HuH-7 (cell line): ENCODE measurements at regions not wholly inside any gene's neighbourhood (a gene's known extent, or its start where the extent isn't known, plus 50 kb on each side); places are given as distances from the start of the nearest gene placed in this dataset.

Experiments
- DNase-seq: peaks from one replicate; pipeline ENCODE4 v3.0.0; 2011; ENCODE audit warnings: low spot score

DNA sequence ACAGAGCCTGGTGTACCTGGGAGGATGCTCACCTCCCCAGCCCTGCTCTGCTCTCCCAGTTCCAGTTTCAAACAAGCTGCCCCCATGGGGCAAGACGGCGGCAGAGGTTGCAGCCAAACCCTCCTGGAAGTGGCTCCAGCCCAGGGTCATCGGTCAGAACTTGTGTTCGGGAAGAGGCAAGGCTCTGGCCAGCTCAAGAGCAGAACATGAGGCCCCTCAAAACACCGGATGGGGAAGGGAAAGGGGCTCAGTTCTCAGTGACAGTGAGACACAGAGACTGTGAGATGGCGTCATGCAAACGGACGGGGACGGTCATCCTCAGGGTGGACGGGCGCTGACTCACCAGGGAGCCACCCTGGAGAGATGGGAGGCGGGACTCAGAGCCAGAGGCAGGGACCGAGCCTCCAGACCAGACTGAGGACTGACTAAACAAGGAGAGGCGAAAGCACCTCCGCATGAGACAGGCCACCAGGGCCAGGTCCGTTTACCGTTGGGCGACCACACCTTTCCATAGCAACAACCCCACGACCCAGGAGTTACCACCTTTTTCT lies 63.9 kb upstream of the GALNT9 start:
- DNase-seq: no peak

DNA sequence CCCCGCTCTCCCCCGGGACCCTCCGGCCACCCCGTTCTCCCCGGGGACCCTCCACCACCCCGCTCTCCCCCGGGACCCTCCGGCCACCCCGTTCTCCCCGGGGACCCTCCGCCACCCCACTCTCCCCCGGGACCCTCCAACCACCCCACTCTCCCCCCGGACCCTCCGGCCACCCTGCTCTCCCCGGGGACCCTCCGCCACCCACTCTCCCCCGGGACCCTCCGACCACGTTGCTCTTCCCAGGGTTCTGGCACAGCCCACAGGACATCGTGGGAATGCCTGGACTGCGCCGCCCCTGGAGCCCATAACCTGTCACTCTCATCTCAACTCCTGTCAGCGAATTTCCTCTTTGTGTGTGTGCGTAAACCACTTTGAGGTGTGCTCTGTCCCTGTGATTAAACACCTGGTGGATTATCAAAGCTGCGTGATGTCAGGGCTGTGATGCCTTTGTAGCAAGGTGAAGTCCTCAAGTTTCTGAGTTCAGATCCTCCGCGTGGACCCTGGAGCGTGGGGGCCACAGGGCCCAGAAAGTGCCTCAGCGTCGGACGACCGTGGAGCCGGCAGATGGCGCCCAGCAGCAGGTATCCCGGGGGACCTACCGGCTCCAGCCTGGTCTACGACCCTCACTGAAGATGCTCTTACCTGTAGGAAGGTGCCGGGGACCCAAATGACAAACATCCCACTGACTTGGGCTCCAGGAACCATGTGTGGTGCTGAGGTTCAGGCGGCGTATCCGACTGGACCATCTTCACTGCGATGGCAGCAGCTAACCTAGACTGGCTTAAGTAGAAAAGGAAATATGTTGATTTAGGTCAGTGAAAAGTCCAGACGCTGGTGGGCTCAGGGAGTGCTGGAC lies 63.2 kb upstream of the GALNT9 start:
- no peak for DNase-seq

DNA sequence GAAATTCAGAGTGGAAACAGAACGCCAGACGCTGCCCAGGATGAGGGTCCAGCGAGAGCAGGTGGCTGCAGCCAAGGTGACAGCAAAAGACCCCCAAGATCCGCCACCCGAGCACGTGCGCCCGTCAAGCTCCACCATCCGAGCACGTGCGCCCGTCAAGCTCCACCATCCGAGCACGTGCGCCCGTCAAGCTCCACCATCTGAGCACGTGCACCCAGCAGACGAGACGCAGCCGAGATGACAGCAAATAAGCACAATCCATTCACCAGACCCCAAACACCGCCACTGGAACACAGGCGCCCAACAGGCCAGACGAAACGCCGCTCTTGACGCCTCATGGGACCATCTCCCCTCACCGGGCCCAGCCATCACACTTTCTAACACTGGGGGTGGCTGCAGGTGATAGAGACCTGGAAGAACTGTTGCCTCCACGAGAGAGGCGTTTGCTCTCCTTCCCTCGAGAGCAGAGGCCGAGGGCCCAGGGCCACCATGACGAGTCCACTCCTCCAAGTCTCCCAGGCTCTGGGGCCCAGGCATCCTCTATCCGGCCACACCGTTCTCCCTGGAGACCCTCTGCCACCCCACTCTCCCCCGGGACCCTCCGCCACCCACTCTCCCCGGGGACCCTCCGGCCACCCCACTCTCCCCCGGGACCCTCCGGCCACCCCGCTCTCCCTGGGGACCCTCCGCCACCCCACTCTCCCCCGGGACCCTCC lies 62.1 kb upstream of the GALNT9 start:
- DNase-seq: no peak

DNA sequence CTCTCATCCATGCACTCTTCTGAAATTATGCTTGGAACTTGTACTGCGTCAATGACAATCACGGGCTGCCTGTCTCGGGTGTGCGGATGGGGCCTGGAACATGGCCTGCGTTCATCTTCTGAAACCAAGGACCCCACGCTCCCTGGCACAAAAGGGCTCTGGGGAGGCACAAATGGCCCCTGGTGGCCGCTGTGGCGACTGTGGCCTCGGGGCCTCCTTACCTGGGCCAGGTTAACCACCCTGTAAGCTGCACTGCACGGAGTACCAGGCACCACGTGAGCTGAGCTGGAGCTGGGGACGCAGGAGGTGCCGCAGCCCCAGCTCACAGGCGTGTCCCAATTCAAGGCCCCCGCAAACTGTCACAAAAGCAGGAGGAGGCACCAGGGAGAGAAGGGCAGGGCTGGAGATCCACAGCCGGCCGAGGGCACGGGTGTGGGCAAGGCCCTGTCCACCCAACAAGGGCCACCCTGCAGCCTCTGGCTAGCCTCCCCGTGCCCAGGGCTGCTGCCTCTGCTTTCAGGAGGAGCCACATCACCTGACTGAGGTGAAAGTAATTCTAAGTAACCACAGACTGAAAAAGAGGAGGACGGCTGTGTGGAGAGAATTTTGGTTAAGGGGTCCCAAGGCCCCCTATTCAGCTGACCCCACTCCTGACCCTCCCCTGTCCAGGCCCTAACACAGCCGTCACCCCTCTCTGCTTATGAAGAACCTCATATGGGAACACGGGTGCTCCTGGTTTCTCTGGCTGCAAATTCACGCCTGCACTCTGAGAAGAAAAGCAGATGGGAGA lies 61.1 kb upstream of the GALNT9 start:
- no peak for DNase-seq

DNA sequence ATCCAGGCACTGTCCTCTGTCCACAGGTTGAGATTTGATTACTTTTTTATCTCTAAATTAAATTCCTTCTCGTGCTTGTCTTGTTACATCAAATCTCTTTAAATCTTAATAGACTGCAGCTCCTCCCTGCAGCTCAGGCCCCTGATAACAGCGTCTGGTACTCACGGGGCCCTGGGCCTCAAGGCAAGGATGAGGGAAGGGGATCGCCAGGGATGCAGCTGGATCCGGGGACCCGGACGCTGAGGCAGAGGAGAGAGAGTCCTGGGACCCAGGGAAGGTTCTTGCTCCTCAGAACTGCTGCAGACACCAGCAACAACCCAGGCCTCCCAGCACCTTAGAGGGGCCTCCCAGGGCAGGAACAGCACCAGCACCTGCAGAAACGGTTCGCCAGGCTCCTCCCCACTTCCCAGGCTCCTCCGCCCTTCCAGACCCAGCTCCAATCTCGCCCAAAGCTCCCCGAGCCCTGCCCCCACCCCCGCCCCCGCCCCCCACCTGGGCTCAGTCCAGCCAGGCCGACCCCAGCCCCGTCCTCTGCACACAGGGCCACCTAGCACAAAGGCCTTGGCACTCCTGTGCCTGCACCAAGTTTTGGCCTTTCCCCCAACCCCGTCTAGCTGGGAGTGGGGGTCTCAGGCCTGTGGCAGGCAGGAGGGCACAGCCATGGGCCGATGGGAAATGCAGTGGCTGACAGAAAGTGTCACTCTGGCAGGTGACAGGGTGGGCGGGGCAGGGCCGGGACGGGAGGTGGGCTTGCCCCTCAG lies 60.3 kb upstream of the GALNT9 start:
- no peak for DNase-seq

DNA sequence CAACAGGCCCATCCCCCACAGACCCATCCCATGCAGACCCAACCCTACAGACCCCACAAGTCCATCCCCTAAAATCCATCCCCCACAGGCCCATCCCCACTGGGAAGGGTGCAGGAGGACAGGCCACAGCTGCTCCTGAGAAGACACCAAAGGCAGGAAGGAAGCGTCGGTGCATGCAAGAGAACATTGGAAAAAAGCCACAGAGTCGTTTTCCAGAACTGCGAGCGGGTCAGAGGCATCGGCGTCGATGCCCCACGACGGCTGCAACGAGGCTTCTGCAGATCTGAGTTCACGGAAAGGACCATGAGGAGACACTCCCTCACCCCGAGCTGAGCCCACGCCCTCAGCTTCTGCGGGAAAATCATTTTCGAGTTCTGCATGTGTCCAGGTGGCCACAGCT lies 59.6 kb upstream of the GALNT9 start:
- no peak for DNase-seq

DNA sequence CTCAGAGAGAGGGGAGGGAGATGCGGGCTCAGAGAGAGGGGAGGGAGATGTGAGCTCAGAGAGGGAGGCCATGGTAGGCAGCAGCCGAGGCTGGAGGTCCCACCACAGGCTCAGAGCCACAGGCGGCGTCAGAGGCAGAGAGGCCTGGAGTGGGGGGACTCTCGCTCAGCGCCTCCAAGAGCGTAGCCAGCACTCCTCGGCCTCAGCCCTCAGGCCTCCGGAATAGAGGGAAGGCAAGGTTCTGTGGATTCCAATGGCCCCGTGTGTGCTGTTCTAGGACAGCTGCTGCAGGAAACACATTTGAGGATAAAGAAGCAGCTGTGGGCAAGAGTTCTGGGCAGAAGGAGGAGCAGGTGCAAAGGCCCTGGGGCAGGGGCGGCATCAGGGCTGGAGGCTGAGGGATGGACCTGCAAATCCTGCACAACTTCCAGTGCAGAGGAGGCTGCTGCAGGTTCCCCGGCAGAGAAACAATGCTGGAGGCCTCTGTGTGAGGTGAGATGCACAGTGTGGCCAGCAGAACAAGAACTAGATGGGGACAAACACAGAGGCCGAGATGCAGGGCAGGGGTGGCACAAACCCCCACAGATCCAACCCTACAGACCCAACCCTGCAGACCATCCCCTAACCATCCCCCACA lies 59.1 kb upstream of the GALNT9 start:
- no peak for DNase-seq

DNA sequence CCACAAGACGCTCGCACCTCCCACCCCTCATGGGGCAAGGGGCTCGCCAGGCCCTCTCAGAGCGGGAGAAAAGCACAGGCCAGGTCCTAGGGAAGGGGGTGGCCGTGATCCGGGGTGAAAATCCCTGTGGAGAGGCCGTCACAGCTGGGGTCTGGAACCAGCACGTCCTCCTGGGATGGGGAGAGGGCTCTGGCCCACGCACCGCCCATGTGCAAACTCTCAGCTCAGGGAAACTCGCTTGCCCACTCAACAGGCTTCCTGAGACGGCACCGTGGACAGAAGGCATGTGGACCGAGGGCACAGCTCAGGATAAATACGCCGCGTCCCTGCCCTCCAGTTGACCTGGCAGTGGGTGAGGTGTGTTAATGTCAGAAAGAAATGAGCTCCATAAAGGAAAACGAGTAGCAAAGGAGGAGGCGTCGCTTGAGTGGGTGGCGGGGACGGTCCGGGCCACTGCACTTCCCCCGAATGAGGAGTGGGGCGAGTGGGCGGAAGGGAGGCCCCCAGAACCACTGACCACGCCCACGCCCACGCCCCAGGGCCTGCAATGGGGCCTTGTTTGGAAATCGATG lies 57.6 kb upstream of the GALNT9 start:
- no peak for DNase-seq

DNA sequence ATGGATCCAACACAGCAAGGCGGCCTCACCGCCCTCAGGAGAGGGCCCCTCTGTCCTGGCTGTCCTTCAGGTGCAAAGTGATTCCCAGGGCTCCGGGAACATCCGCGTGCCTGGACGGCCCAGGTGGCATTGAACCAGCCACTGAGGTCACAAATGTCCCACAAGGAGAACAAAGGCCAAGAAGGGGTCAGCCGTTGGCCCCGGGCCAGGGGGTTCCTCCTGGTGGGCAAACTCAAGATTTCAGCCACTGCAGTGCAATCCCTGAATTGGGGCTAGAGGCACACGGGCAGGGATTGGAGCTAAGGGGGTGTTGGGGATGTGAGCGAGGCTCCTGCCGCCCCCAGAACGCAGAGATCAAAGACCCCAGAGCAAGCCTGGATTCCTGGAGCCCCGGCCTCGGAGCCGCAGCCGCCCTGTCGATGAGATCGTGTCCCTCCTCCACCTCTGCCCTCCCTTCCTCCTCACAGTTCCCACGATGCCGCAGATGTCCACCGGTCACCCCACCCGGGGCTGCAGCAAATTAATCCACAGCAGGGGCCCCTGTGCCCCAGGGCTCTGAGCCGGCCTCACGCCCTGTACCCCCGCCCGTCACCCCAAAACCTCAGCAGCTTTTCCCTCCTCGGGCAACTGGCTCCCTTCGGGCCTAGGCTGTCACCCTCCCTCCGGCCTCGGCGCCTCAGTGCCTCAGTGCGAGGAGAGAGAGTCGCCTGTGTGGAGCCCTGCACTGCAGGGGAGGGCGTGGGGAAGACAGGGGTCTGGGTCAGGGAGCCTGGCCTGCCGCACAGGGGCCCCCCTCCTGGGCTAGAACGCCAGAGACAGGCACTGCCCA lies 56.7 kb upstream of the GALNT9 start:
- no peak for DNase-seq

DNA sequence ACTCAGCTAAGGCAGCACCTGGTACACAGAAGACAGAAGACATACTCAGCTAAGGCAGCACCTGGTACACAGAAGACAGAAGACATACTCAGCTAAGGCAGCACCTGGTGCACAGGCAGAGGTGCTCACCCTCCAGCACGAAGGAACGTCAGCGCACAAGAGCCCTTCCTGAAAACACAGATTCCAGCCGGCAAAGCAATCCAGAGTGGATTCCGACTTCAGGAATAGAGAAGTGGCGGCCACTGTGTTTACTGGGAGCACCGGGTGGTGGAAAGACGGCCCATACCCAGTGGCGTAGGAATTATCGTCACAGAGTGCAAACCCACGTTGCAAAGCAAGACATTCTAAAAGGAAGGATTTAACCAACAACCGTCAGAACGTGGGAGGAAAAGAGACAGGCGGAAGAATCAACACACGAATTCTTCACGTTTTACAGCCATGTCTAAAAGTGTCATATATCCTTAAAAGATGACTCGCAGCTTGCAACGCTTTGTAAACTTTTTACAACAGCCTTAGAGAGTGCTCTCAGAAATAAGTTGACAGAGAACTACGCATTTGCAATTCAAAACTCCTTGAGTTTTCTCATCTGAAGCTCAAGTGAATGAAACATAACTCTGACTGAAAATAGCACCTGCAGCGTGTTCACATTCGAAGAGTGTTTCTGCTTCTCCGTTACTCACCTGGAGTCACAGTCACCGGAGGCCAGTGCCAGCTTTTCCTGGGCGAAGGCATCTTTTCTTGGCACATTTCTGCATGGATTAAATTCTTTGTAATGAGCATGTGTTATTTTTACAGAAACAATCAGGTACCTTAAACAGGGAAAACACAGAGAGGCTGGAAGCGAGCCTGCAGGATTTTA lies 55.8 kb upstream of the GALNT9 start:
- DNase-seq: no peak

DNA sequence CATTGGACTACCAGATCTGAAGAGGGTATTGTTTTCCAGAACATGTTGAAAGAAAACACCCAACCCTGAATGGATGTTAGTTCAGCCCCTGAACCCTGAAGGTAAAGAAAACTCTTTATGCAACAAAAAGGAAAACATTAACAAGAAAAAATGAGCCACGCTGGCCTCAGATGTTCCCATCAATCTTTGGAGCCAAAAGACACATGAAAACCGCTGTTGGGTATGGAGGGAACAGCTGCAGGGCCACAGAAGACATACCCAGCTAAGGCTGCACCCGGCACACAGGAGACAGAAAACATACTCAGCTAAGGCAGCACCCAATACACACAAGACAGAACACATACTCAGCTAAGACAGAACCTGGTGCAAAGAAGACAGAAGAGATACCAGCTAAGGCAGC lies 51.3 kb upstream of the GALNT9 start:
- no peak for DNase-seq

DNA sequence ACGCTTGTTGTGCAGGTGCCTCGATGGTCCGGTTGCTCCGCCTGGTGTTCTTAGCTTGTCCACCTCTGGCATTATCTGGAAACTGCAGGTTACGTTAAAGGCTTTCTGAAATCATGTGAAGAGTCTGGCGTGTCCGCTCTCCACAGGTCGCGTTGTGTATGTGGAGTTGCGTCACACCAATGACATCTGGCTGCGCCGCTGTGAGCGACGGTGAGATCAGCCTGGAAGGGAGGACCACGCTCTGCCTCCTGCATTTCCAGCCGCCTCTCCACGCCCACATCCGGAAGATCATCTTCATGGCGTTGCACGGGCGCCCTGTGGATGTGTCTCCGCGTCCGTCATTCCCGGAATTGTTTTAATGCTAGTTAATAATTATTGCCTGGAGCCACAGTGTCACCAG lies 50.6 kb upstream of the GALNT9 start:
- no peak for DNase-seq

DNA sequence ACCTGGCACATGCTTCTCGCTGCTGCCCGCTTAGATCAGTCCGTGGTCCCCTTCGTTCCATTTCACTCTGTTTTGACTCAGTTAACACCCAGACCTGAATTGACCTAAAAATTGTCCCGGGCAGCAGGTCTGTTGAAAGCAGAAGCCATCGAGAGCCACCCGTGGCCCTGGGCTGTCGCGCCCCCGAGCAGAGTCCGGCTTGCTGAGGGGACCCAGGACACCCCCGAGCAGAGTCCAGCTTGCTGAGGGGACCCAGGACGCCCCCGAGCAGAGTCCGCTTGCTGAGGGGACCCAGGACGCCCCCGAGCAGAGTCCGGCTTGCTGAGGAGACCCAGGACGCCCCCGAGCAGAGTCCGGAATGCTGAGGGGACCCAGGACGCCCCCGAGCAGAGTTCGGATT lies 50.2 kb upstream of the GALNT9 start:
- DNase-seq: no peak
